HG02571 (cell line): ENCODE measurements at regions not wholly inside any gene's neighbourhood (a gene's known extent, or its start where the extent isn't known, plus 50 kb on each side); places are given as distances from the start of the nearest gene placed in this dataset.
"Not testable (repeated sequence)": the region's sequence is repeated elsewhere in the genome, so short reads cannot be mapped to it uniquely, and the experiment has no call there.

Experiments used
- ATAC-seq: cut with Tn5 transposase; IDR thresholded peaks from one replicate; pipeline ENCODE4 v1.9.1; 2021; ENCODE audit warnings: mild to moderate bottlenecking, moderate library complexity; ENCODE audit not compliant: unreplicated experiment

DNA sequence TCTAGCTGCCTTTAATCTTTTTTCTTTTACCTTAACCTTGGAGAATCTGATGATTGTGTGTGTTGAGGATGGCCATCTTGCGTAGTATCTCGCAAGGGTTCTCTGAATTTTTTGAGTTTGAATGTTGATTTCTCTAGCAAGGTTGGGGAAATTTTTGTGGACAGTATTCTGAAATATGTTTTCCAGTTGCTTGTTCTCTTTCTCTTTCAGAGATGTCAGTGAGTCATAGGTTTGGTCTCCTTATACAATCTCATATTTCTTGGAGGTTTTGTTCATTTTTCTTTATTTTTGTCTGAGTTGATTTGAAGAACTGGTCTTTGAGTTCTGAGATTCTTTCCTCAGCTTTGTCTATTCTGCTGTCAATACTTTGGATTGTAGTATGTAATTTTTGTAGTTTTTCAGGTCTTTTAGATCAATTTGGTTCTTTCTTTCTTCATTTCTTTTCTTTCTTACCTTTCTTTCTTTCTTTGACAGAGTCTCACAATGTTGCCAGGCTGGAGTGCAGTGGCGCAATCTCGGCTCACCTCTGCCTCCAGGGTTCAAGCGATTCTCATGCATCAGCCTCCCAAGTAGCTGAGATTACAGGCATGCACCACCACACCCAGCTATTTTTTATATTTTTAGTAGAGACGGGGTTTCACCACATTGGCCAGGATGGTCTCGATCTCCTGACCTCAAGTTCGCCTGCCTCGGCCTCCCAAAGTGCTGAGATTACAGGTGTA is 366.4 kb upstream of the RASGRP1 start:
- ATAC-seq = no peak

DNA sequence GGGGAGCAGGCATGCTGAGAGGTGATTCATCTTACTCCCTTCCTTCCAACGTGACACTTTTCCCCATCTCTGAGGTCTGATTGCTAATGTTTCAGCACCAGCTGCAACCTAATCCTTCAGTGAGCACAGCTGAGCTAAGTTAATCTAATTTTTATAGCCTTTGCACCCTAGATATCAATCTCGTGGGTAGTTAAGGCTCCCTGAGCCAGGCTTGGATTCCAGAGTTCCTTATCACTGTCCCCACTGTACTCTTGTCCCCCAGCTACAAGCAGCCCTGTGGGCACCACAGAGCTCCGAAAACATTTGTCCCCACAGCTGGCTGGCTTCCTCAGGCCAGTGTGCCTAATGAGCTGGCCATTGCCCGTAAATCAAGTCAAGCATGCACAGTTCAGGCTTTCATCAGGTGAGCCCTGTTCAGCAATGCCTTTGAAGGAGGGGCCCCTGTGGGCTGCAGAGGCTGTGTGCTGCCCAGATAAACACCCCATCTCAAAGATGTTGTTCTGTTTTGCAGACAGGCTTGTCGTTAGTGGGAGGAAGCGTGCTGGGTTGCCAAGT is 376.9 kb upstream of the RASGRP1 start:
- ATAC-seq = no peak

DNA sequence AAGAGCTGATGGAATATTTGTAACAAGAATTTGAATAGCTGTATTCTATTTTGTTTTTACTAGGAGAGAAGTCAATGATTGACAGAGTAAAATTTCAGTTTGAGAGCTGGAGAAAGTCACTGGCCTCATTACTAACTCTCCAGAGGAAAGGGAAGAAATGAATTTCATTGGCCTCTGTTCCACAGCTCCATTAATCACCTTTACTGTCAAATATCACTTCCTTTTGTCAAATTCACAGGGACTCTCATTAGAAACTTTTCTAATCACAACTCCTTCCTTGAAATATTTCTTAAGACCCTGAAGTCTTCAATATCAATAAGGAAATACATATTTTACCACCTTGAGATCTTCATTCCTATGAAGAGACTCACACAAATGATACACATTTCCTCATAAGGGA is 379.9 kb upstream of the RASGRP1 start:
- no peak for ATAC-seq

DNA sequence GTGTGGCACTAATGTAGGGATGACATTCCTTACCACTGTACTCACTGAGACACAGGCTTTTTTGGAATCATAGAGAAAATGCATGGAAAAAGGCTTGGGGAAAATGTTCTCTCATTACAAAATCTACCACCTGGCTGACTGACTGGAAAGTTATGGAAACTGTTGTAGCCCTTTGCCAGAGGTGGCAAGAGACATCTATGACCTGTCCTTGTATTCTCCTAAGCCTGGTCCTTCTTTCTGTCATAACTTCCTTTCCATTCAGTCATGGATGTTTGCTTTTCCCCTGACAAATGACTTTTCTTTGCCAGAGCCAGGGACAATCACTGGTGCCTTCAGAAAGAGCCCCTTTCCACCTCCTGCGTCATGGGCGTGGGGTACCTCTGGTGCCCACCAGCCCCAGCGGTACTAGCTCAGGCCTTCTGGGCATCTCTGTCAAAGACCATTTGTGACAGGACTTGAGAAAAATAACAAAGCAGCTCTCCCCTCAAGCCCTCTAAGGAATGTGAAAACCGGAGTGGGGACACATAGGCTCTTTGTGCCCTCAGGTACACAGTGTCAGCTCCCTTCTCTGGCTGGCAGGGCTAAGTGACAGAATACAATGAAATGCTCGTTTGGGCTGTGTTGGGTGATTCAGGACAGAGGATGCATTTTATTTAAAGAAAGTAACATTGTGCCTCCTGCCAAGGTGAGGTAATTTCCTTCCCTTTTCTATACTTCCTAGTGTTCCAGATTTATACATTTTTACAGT is 381.1 kb upstream of the RASGRP1 start:
- no peak for ATAC-seq

DNA sequence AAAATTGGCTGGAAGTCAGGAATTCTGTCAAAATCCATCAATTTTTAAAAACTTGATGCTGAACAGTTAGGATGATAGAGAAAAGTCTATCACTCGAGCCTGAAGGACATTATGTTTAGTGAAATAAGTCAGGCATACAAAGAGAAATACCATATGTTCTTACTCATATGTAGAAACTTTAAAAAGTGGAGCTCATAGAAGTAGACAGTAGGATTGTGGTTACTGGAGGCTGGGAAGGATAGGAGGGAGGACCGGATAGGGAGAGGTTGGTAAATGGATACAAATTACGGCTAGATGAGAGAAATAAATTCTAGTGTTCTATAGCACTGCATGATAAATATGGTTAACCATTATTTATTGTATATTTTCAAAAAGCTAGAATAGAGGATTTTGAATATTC is 389.5 kb upstream of the RASGRP1 start:
- ATAC-seq = no peak

DNA sequence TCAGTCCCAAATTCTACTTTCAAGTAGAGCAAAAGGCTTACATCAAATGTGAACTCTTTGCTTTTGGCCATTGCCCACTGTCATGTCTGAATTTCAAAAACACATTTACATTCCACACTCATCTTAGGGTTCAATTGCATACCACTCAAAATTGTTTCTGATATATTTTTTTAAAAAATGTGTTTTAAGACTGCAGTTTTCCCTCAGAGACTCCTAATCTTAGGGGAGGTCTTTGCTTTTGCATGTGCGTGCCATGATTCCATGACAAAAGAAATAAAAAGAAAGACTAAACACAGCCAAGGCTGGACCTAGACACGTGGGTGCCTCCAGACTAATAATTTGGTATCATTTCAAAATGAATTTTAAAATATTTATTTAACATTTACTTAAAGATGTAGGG is 396.8 kb upstream of the RASGRP1 start:
- no peak for ATAC-seq

DNA sequence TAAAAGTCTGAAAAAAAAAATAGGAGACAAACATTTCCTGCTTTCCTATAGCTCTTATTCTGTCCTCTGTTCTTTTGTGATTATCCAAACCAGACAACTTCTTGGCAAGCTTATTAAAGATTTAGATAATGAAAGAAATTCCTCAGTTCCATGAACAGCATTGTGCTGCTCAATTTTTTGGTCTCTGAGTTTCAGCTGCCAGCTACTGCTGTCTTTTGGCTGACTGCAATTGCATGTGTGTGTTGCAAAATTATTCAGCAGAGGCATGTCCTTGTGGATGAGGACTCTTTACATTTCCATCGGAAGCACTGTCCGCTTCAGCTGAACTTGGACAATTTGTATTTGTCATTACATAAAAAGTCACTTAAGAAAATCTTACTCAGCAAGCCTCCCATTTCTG is 397.3 kb upstream of the RASGRP1 start:
- no peak for ATAC-seq

DNA sequence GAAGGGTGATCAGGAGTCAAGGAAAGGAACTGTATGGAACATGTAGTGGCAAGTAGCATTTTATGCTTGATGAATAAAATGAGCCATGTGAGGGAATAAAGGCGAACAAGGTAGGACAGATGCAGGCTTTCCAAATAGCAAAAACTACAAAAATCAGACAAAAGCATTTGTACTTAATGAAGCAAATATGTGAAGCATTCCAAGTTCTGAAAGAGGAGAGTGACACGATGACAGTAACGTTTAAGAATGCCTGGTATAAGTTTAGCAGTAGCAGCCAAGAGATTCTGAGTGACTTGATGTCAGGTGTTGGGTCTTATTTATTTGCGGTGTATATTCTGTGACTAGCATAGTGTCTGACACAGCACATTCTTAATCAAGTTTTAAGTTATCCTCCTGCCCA is 408.2 kb upstream of the RASGRP1 start:
- no peak for ATAC-seq

DNA sequence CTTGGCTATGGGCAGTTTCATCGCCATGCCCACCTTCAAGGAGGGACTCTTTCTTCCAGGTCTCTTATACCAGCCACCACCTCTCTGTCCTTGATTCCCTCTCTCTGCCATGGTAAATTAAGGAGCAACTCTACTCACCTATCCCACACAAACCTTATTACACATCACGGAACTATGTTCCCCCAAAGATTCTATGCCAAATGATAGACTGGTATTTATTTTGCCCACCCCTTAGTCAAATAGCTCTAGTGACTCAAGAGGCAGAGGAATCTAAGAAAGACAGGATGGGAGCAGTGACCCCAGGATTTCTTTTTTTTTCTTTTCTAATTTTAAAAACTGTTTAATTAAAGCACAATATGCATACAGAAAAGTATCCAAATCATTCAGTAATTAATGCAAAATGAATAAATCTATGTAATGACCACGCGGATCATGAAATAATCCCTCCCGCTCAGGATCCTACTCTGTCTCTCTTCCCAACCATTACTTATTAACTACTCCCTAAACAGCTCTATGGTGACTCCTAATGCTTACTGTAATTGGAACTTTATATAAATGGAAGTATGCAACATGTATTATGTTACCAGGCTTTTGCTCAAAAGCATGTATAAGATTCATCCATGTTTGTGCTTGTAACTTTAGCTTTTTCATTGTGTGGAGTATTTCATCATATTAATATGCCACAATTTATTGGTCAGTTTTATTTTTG is 410.8 kb upstream of the RASGRP1 start:
- ATAC-seq = no peak

DNA sequence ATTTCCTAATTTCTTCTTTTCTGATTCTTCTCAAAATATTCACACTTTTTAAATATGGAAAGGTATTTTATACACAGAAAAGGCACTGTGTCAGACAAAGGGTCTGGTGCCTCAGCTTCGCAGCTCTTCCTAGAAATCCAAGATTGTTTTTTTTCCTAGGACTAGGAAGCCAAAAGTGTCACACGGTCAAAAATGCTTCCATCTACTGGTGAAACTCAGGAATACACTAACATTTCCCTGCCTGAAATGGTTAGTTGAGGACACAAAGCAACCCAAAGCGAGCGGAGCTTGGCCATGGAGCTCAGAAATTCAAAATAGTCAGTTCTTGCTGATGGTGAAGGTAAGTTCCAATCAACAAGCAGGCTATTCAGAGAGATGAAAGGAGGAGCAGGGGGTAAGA is 426.5 kb upstream of the RASGRP1 start:
- no peak for ATAC-seq

DNA sequence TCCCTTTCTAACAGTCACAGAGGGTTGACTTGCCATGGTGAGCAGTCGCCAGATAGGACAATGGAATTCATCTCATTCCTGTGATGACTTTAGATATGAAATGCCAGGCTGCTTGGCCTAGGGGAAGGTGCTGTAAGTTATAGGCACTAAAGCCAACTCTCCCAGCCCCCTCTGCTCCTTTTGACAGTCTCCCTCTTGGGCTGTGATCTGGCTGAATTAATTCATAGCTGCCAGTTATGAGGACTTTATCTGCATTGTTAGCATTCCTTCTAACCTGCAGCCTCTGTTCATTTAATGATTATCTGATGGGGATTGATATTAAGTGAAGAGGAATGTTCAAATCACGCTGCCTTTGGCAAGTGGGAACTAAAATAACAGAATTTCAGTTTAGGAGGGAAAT is 427.1 kb upstream of the RASGRP1 start:
- ATAC-seq = no peak

DNA sequence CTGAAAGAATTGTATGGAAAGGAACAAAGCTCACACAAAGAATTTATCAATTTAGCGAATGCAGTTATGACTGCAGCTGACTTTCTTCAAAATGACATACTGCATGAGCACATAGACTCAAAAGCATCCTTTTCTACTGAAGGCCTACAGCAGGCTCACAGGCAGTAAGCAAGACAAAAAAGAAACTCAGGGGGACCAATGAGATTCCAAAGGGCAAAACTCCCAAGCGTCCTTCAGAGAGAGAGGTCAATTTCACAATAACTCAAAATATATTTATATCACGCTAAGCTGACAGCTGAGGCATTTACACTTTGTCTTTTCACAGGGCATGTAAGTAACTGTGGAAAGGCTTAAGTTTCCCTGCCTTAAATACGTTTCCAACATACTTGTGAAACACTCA is 427.9 kb upstream of the RASGRP1 start:
- no peak for ATAC-seq

DNA sequence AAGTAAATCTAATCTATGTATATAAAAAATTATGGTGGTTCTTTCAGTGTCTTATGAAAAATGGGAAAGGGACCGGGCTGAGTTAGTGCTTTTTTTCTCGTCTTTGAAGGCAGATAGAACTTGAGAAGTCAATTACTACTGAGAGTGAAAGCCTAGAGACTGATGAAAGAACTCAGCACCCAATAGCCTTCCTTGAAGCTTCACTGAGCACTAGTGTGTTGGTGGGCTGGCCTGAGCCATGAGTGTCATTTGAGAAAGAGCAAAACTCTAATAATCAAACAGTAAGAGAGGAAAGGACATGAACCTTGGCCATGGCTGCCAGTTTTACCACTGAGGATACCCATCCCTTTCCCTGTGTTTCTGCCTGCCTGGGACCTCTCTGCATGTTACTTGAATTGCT is 428.3 kb upstream of the RASGRP1 start:
- ATAC-seq = no peak

DNA sequence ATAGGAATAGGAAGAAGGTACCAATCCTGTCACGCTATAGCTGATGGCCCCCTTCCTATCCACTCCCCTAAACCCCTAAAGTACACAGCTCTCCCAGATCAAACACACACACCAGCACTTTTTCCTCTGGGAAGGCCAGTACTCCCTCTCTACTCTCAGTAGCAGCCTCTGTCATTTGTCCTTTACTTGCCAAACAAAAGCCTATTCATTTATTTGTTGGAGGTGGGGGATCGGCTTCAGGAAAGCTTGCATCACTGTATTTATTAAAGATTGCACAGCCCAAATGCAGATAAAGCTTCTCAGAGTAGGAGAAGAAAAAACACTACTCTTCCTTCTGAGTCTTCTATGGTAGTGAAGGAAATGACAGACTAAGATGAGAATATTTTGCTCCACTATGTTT is 429.7 kb upstream of the RASGRP1 start:
- no peak for ATAC-seq

DNA sequence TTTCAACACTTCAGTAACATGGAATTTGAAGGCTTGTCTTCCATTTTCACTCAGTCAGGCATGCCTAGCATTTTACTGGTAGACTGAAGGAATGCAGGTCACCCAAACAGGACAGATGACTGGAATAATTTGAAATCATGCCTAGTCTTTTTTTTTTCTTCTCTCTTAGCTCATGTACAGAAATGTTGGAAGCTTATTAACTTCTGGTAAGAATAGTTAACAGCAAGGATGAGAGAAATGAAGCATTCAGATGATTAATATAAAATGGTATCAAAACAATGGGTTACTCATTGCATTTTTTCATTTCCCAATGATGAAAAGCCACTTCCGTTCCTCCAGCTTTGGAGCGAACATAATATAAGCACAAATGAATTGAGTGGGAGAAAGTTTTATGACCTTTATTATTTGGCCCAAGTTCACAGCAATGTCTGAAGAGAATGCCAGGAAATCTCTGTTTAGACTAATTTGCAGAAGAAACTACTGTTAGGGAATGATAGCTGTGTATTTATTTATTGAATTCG is 431.6 kb upstream of the RASGRP1 start:
- no peak for ATAC-seq

DNA sequence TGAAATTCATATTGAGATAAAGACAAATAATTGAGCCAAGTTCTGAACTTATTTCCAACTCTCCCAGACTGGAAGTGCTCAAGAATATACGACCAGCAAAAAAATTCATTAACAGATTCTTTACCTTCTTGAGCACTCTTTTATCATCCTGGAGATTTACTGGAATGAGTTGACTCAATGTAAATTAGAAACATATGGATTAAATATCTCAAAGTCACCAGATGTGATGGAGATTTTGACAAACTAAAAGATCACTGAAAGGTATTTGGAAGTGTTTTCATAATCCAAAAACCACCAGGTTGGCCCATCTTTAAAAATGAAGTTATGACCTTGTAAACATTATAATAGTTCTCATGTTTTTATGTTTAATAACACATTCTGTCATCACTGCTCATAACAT is 433.2 kb upstream of the RASGRP1 start:
- no peak for ATAC-seq

DNA sequence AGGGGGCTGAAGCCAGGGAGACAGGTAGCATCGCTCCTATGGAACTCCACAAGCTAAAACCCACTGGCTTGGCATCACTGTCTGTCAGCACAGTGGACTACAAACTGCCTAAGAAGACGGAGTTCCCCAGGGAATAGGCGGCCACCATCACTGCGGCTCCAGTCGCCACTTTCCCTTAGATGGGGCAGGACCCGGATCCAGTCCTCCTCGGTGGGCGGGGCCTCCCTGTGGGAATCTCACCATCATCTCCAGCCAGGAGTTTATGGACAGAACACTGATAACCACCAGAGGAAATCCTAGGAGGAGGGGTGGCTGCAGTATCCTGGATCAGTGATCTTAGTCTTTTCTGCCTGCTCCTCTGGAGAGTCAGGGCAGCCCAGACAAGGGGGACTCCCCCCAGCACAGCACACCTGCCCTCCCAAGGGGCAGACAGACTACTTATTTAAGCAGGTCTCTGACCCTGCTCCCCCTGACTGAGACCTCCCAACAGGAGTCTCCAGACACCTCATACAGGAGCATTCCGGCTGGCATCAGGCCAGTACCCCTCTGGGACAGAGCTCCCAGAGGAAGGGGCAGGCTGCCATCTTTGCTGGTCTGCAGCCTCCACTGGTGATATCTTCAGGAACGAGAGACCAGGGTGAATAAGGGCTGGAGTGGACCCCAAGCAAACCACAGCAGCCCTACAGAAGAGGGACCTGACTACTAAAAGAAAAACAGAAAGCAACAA is 435.6 kb upstream of the RASGRP1 start:
- no peak for ATAC-seq

DNA sequence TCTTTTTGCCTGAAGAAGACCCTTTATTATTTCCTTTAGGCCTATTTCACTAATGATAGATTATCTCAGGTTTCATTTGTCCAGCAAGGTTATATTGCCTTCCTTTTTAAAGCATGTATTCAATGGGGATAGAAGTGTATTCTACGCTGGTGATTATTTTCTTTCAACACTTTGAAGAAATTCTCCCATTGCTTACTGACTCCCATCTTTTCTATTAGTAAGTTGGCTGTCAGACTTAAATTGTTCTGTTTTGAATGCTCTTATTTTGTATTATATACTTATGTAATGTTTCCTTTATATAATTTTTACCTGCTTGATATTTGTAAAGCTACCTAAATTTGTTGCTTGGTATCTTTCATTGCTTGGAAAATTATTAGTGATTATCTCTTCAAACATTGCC is 445.1 kb upstream of the RASGRP1 start:
- no peak for ATAC-seq

DNA sequence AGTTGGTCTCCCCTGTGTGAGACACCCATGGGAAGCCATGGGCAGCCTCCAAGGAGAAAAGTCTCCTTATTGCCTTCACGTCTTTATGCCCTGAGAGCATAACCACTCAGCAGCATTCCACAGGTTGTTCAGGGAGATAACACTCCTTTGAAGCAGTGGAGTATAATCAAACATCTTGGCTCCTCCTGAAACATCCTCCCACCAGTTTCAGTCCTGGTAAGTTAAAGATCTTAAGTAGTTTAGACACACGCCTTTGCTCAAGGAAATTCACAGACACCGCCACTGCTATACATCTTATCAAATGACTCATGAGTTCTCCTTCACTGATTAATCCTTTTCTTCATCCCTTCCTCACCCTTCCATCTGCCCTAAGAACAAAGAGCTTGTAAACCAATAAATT is 446.5 kb upstream of the RASGRP1 start:
- ATAC-seq = not testable (repeated sequence)

DNA sequence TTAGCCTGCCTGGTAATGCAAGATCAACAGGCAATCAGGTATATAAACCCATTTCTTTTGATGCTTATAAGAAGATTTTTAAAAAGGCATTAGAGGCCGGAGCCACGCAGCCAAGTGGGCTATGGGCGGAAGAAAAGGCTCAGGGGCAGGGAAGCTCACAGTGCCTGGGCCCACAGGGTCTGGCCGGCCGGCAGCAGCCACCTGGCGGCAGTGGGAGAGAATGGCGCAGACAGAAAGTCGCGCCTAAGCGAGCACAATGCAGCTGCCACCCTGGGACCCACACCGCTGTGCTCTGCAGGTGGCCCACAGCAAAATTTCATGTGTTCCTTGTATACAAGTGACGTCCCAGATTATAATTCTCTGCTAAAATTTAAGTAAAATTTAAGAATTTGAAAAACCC is 448.6 kb upstream of the RASGRP1 start:
- ATAC-seq = no peak

DNA sequence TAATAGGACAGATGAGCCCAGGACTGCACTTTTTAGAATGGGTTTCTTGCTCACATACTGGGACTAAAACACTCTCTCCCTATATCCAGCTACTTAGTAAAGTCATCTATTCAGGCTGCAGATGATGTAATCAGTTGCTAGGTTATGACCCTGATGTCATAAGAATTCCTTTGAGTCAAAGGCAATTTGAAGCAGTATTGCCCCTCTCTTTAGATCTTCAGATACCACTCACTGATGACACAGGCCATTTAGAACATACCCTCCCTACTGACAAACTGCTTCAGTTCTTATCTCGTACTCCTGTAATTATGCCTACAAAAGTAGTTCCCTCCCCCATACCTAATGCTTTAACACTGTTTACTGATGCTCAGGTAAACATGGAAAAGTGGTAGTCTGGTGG is 450.1 kb upstream of the RASGRP1 start:
- ATAC-seq = no peak
